ENCODE measurements at regions not wholly inside any gene's neighbourhood (a gene's known extent, or its start where the extent isn't known, plus 50 kb on each side); places are given as distances from the start of the nearest gene placed in this dataset.
"Not testable (repeated sequence)": the region's sequence is repeated elsewhere in the genome, so short reads cannot be mapped to it uniquely, and the experiment has no call there.

DNA sequence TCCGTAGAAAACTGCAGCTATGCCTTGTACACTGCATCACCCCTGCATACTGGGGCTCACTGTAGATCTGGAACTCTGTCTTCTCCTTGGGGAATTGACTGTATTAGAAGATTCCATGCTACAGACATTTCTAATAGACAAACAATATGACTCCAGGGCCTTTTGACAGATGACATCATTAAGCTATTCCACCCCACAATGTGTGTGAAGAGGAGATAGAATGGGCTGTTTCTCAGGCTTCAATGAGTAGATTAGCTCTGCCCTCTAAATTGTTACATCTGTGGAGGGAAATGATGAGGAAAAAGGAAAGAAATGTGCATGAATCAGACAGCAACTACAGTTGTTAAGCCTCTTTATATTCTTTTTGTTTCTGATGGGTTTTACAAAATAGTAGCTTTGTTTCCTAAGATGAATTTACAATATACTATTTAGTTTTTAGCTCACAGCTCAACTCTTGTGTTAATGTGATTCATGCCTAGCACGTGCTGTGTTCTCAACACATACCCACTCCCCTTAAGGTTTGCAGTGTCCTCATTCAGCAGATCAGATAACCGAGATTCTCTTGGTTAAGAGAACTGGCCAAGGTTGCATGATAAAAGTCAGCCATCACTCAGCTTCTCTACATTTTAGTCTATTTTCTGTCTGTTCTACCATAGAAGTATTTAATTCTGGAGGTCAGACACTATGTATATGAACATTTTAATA is 281.6 kb upstream of the NBPF12 start:
- intact Hi-C loops (cut with micrococcal nuclease); H3K9me3 Mint-ChIP-seq; H3K27me3 Mint-ChIP-seq; H3K4me3 Mint-ChIP-seq; H3K27ac Mint-ChIP-seq; H3K4me1 Mint-ChIP-seq (ENCODE audit: low read depth); H3K36me3 Mint-ChIP-seq; POLR2A ChIA-PET; CTCF ChIA-PET; DNase-seq: not testable (repeated sequence)

DNA sequence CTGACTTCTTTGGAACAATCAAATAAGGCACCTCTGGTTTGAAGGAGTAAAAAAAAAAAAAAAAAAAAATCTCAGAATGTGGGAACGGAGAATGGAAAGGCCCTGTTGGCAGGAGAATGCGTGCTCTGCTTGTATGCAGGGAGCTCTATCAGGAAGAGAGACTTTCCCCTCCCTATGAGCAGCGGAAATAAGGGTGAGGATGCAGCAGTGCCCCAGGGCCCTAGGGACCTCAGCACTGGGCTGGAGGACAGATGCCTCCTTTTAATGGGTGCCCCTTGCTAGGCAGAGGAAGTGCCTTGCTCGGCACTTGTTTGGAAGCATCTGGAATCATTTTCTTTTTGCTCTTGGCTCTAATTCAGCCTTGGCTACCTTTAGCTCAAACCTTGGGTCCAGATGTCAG is 283.4 kb upstream of the NBPF12 start:
- H3K4me1 Mint-ChIP-seq (ENCODE audit: low read depth); intact Hi-C loops (cut with micrococcal nuclease); H3K27me3 Mint-ChIP-seq; POLR2A ChIA-PET; H3K4me3 Mint-ChIP-seq; DNase-seq; H3K27ac Mint-ChIP-seq; CTCF ChIA-PET; H3K36me3 Mint-ChIP-seq; H3K9me3 Mint-ChIP-seq: not testable (repeated sequence)

DNA sequence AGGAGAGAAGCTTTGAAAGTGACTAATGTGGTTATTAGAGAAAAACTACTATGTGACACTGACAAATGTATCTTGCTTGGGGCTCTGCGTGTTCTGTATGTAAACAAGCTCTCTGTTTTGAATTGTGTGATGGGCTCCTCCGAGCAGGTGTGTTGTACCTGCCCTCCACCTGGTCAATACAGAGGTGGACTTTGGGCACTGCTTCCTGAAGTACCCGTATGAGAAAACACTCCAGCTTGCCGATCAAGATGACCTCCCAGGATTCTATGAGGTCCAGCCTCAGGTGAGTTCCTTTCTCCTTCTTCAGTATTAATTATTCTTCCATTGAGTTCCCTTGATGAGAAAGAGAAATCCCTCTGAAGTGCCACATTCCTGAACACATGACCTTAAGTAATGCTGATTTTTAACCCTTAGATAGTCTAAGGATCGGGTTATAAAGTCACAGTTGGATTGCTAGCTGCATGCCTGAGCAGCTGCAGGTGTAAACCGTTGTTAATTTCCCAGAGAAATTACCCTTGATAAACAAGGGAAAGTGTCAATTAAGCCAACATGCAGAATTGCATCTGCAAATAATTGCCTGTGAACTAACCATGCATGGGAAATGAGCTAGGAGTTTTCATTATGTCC is 292.0 kb upstream of the NBPF12 start:
- H3K27me3 Mint-ChIP-seq; CTCF ChIA-PET; H3K4me1 Mint-ChIP-seq (ENCODE audit: low read depth); H3K27ac Mint-ChIP-seq; POLR2A ChIA-PET; intact Hi-C loops (cut with micrococcal nuclease); DNase-seq; H3K4me3 Mint-ChIP-seq; H3K9me3 Mint-ChIP-seq; H3K36me3 Mint-ChIP-seq: not testable (repeated sequence)

DNA sequence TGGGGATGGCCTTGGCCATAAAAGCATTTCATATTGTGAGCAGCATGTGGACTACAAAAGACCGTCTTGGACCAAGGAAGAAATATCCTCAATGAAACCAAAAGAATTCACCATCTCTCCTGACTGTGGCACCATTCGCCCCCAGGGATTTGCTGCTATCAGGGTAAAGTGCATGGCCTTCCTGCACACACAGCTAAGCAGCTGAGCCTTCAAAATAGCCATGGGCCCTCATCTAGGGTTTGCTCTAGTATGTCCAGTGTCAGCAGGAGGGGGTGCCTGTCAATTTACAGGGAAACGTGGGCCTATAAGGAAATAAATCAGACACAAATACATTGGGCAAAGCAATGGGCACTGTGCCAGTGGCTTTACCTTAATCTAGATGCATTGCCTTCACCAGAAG is 296.6 kb upstream of the NBPF12 start:
- H3K36me3 Mint-ChIP-seq; H3K9me3 Mint-ChIP-seq; H3K27me3 Mint-ChIP-seq; POLR2A ChIA-PET; intact Hi-C loops (cut with micrococcal nuclease); H3K27ac Mint-ChIP-seq; H3K4me3 Mint-ChIP-seq; DNase-seq; H3K4me1 Mint-ChIP-seq (ENCODE audit: low read depth); CTCF ChIA-PET: not testable (repeated sequence)

DNA sequence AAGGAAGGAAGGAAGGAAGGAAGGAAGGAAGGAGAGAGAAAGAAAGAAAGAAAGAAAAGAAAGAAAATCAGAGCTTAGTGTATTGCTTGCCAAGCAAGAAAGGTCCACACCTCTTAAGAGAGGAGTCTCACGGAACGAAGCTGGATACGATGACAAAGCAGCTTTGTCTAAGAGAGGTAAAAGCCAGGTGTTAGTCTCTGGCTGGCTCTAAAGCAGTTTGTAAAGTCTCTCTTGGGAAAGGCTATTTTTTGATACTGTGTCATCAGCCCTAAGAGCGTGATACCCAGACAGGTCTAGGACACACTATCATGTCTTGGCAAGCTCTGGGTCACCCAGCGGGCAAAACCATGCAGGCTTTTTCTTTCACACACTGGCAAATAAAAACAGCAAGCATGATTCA is 297.5 kb upstream of the NBPF12 start:
- intact Hi-C loops (cut with micrococcal nuclease); POLR2A ChIA-PET; CTCF ChIA-PET; DNase-seq; H3K4me3 Mint-ChIP-seq; H3K36me3 Mint-ChIP-seq; H3K4me1 Mint-ChIP-seq (ENCODE audit: low read depth); H3K9me3 Mint-ChIP-seq; H3K27ac Mint-ChIP-seq; H3K27me3 Mint-ChIP-seq: not testable (repeated sequence)

DNA sequence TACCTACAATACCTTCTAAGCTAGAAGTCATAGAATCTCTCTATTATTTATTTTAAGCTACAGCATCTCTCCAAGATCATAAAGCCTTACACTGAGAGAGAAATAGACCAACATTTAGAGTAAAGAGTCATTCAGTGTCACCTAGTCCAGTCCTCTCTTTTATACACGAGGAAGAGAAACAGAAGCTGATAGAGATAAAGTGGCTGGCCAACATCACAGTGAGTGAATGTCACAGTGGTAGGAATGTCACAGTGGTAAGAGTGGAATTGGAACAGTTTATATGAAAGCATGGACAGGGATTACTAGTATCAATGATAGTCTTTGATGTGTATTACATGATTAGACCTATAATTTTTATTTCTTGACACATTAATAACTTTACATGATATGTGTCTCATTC is 307.8 kb upstream of the NBPF12 start:
- DNase-seq; H3K27ac Mint-ChIP-seq; H3K36me3 Mint-ChIP-seq; POLR2A ChIA-PET; H3K27me3 Mint-ChIP-seq; intact Hi-C loops (cut with micrococcal nuclease); H3K9me3 Mint-ChIP-seq; CTCF ChIA-PET; H3K4me3 Mint-ChIP-seq; H3K4me1 Mint-ChIP-seq (ENCODE audit: low read depth): not testable (repeated sequence)

DNA sequence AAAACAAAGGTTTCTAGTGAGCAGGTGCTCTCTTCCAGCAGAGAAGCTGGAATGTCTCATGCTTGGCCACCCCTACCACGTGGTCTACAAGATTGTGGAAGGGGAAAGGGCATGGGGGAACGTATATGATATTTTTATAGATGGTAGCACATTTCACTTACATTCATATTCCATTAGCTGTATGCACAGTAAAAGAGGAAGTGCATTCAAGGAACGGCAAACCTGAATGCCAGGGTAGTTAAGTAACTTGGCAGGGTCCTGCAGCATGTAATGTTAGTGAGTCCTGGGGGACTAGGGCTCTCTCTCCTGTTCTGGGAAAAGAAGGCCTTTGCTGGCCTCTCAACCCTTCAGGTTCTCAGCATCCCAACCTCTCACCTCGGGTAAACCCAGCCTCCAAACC is 319.5 kb upstream of the NBPF12 start:
- H3K27ac Mint-ChIP-seq; H3K9me3 Mint-ChIP-seq; POLR2A ChIA-PET; DNase-seq; H3K27me3 Mint-ChIP-seq; H3K4me3 Mint-ChIP-seq; H3K36me3 Mint-ChIP-seq; H3K4me1 Mint-ChIP-seq (ENCODE audit: low read depth); intact Hi-C loops (cut with micrococcal nuclease): not testable (repeated sequence)
- CTCF ChIA-PET = interaction anchor here (0.6 kb wide), 1 partner anchor 1277 kb away, joined by 3 read pairs; no protein-coding TSS in a partner anchor

DNA sequence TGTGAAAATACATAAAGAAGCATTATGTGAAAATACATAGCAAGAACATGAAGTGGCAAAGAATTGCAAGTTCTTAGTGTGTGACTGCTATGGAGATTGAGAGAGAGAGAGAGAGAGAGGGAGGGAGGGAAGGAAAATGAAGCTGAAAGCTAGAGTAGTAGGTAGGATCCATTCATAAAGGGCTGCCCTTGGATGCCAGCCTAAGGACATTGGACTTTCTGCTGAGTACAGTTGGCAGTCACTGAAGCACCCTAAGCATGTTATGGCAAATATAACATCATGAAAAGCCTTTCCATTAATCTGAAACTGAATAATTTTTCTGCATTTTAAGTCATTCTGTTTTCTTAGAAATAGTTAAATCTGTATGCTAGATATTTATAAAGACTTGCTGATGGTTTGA is 333.4 kb upstream of the NBPF12 start:
- POLR2A ChIA-PET; H3K9me3 Mint-ChIP-seq; intact Hi-C loops (cut with micrococcal nuclease); H3K27ac Mint-ChIP-seq; DNase-seq; H3K4me3 Mint-ChIP-seq; H3K36me3 Mint-ChIP-seq; CTCF ChIA-PET; H3K4me1 Mint-ChIP-seq (ENCODE audit: low read depth); H3K27me3 Mint-ChIP-seq: not testable (repeated sequence)

DNA sequence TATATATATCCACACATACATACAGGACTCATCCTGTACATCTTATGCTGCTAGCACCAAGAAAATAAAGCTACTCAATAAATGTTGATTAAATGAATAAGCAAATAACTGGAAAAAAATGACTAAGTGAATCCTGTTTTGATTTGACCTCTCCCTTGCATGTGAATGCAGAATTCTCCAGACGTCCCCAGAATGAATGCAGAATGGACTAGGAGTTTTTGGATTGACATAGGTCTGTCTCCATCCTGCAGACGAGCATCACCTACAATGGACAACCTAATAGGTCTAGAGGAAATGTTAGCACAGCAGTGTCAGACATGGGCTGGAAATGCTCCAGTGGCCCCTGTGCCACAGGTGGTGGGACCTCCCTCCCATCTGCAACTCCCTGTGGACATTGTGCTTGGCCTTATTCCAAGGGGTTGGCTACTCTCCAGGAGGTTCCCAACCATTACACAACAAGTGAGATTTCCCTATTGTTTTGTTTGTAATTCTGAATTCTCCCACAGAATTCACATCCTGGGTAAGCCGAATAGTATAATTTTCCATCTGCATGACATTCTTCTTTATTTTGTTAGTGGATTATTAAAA is 337.3 kb upstream of the NBPF12 start:
- POLR2A ChIA-PET, H3K4me3 Mint-ChIP-seq, CTCF ChIA-PET: not testable (repeated sequence)

DNA sequence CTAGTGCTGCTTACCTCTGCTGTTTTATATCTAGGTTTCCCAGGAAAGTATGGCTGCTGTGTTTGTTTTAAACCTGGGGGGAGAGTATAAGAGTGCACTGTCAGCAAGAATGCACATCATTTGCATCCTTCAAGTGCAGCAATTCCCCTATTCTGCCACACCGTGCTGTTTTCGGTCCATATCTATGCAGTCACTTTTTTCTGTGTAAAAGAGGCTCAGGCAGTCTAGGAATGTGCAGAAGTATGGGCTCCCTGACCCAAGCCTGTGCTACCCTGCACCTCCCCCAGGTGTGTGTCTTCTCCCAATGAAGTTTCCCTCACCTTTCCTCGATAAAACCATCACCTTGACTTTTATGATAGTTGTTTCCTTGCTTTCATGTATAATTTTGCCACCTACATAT is 338.2 kb upstream of the NBPF12 start:
- POLR2A ChIA-PET; H3K27ac Mint-ChIP-seq; H3K27me3 Mint-ChIP-seq; DNase-seq; H3K4me3 Mint-ChIP-seq; H3K36me3 Mint-ChIP-seq; CTCF ChIA-PET; H3K4me1 Mint-ChIP-seq (ENCODE audit: low read depth); H3K9me3 Mint-ChIP-seq; intact Hi-C loops (cut with micrococcal nuclease): not testable (repeated sequence)

More for the DNA sequence above, 337.3 kb upstream of the NBPF12 start:
- H3K36me3 Mint-ChIP-seq; H3K4me1 Mint-ChIP-seq (ENCODE audit: low read depth); intact Hi-C loops (cut with micrococcal nuclease); H3K27me3 Mint-ChIP-seq; H3K27ac Mint-ChIP-seq; H3K9me3 Mint-ChIP-seq; DNase-seq: not testable (repeated sequence)

DNA sequence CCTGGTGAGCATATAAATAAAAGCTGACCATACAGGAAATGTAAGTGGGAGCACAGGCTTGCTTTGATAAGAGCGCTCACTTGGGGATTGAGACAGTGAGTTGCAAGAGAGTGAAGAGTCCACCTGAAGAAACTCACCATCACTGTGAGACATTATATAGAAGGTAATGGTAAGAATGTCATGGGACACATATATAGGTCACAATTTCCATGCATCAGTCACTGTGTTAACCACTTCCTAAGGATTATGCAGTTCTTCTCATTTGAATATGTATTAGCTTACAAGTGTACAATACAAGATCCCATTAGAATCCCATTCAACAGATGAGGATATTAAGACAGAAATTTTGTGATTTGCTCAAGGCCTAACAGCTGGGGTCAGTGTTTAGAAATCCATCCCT is 352.4 kb upstream of the NOTCH2NLA start:
- H3K4me3 Mint-ChIP-seq; POLR2A ChIA-PET; H3K4me1 Mint-ChIP-seq (ENCODE audit: low read depth); H3K27ac Mint-ChIP-seq; CTCF ChIA-PET; intact Hi-C loops (cut with micrococcal nuclease); DNase-seq; H3K27me3 Mint-ChIP-seq; H3K9me3 Mint-ChIP-seq; H3K36me3 Mint-ChIP-seq: not testable (repeated sequence)

DNA sequence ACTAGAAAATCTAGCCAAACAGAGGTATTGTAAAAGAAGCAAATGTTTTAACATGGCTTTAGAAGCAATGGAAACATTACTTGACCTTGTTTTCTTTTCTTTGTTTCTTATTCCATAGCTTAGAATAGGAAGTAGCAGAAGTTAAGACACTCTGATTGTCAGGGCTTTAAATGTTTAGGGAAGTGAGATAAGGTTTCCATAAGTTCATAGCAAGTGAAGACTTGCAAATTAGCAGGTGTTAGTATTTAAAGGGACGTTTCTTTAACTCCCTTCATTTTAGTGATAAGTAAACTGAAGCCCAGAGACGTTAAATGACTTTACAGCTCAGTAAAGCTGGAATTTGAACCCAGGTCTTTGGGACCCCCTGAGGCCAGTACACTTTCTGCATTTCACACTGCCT is 338.7 kb upstream of the NOTCH2NLA start:
- intact Hi-C loops (cut with micrococcal nuclease); H3K36me3 Mint-ChIP-seq; POLR2A ChIA-PET; H3K4me1 Mint-ChIP-seq (ENCODE audit: low read depth); H3K9me3 Mint-ChIP-seq; H3K27me3 Mint-ChIP-seq; H3K4me3 Mint-ChIP-seq; H3K27ac Mint-ChIP-seq; CTCF ChIA-PET; DNase-seq: not testable (repeated sequence)

DNA sequence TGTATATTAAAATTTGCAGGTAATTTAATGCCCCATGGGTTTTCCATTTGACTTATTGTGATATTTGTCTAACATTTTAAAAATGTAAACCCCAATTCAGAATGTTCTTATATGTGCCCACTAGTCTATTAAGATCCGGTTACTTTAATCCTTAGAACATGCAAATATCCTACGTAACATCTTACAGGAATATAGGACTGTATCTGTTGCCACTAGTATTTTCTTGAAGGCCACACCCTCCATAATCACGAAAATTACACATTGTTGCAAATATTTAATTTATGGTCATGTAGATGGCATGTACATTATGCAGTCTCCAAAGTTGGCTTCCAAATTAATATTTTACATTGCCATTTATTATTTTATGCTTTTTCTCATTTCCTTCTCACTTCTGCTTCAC is 329.2 kb upstream of the NOTCH2NLA start:
- H3K27ac Mint-ChIP-seq; H3K27me3 Mint-ChIP-seq; H3K4me3 Mint-ChIP-seq; CTCF ChIA-PET; DNase-seq; H3K4me1 Mint-ChIP-seq (ENCODE audit: low read depth); H3K9me3 Mint-ChIP-seq; POLR2A ChIA-PET; H3K36me3 Mint-ChIP-seq; intact Hi-C loops (cut with micrococcal nuclease): not testable (repeated sequence)
